Pancreas (tissue), 10 donors: ENCODE measurements at regions not wholly inside any gene's neighbourhood (a gene's known extent, or its start where the extent isn't known, plus 50 kb on each side); places are given as distances from the start of the nearest gene placed in this dataset.

Source experiments
- ATAC-seq, 4 donors: fragments of 200-7000 bp; cut with Tn5 transposase; one replicate each; pipeline versions ENCODE4 v1.8.0 to v1.9.1; 2020; ENCODE audit warnings: mild to moderate bottlenecking in 4 of 4, moderate library complexity in 4 of 4
- DNase-seq, 6 donors: peaks; one replicate each; pipeline ENCODE4 v3.0.0-alpha.2; 2020
- FAIRE-seq: peaks from 2 replicates; lab custom pipeline; 2012; peaks lifted over from hg19 to GRCh38; lab: Jason Lieb, UNC
- H3K27ac ChIP-seq, 4 donors: fragments of 200-600 bp; sonication (generic); 1 replicate in 3 of 4; 2 replicates in 1 of 4; pipeline versions ENCODE4 v1.5.0 to v1.8.0; 2020
- H3K27me3 ChIP-seq, 4 donors: fragments of 200-600 bp; one replicate each; pipeline ENCODE4 v1.8.0; 2021
- H3K36me3 ChIP-seq, 3 donors: fragments of 200-600 bp; sonication (generic) in 1 of 3; one replicate each; pipeline versions ENCODE4 v1.5.0 to v1.8.0; 2020 to 2021
- H3K4me1 ChIP-seq, 3 donors: fragments of 200-600 bp; one replicate each; pipeline ENCODE4 v1.8.0; 2021
- H3K4me3 ChIP-seq, 4 donors: fragments of 200-600 bp; sonication (generic) in 2 of 4; one replicate each; pipeline versions ENCODE4 v1.5.0 to v1.8.0; 2020 to 2021
- H3K9me3 ChIP-seq, 4 donors: fragments of 200-600 bp; one replicate each; pipeline ENCODE4 v1.8.0; 2021
- CTCF ChIP-seq, 4 donors: fragments of 200-600 bp; sonication (generic) in 3 of 4; IDR thresholded peaks; one replicate each; pipeline versions ENCODE4 v1.5.0 to v1.8.0; 2021; ENCODE audit warnings: antibody characterized with exemption in 4 of 4
- WGBS, 2 donors: extraction: QIAGEN DNeasy Blood & Tissue Kit; methylation state at CpG; one replicate each; pipeline ENCODE4 v1.1.7; 2013; 5-methylcytosine and 5-hydroxymethylcytosine counted together
- intact Hi-C, 3 donors: fragments of 100-400 bp; cut with DNase I; formaldehyde crosslinking; loops; one replicate each; pipeline versions ENCODE4 v1.11.1 to v1.14.2; 2022
- donor health status: healthy with polysubstance abuse.
- donor health status: DM: no; HTN: no; CAD: no; lungs with moderate emphysema.
- donor health status: DM: no; HTN: no; CAD: no.
- donor health status: control.
- donor health status: control.
- donor health status: Bipolar disorder and iron deficiency.
- donor health status: DM: yes; HTN: yes; CAD: no.
- donor health status: DM: no; HTN: no; CAD: no.
- donor health status: DM: no; HTN: no; CAD: no.
- donor health status: DM: yes; HTN: yes; CAD: no.

- 27 to 31% methylated on average over 7 of the region's 7 CpGs for WGBS, 2 donors
- Histone ChIP-seq H3K4me3 (no peak overlapping the region), H3K27me3 (peaks cover 0 to 4% (median 0%) of the 10 kb centered on the region in 4 donors), H3K9me3 (no peaks in the 10 kb centered on the region), H3K36me3 (no peaks in the 10 kb centered on the region), H3K4me1 (no peaks in the 10 kb centered on the region), H3K27ac (no peak overlapping the region)
- TF ChIP-seq CTCF (IDR thresholded peaks at IDR 0.05), result no peak
- peak in 1 of 4 donors; percentile 51 for ATAC-seq
- FAIRE-seq, result no peak
- DNase-seq, result peak in 1 of 6 donors; percentile 12
- intact Hi-C loops, result no loop called here
These were observed 52.2 kb upstream of the MKI67 start for GRCh38 chr10:128178302-128178958.

- Histone ChIP-seq H3K36me3 (no peaks in the 10 kb centered on the region), H3K4me3 (no peak overlapping the region), H3K27me3 (peaks cover 0 to 4% (median 0%) of the 10 kb centered on the region in 4 donors), H3K27ac (no peak overlapping the region), H3K4me1 (no peaks in the 10 kb centered on the region), H3K9me3 (no peaks in the 10 kb centered on the region)
- intact Hi-C loops, result no loop called here
- DNase-seq (no peak), FAIRE-seq (no peak), ATAC-seq (no peak)
- WGBS, 2 donors, result 53 to 55% methylated on average over 8 of the region's 8 CpGs
- no peak for TF ChIP-seq CTCF (IDR thresholded peaks at IDR 0.05)
These were observed 54.6 kb upstream of the MKI67 start for GRCh38 chr10:128180843-128181242.

GRCh38 chr10:128185627-128186026, 59.4 kb upstream of the MKI67 start:
- WGBS, 2 donors, result 32 to 40% methylated on average over 1 of the region's 1 CpG
- DNase-seq (no peak), FAIRE-seq (no peak), ATAC-seq (no peak)
- Histone ChIP-seq H3K27me3 (peaks cover 0 to 4% (median 0%) of the 10 kb centered on the region in 4 donors), H3K9me3 (no peaks in the 10 kb centered on the region), H3K27ac (no peak overlapping the region), H3K4me3 (no peak overlapping the region), H3K36me3 (no peaks in the 10 kb centered on the region), H3K4me1 (no peaks in the 10 kb centered on the region)
- no peak for TF ChIP-seq CTCF (IDR thresholded peaks at IDR 0.05)
- intact Hi-C loops, result no loop called here

GRCh38 chr10:128186959-128187787, 61.0 kb upstream of the MKI67 start:
- H3K4me1 ChIP-seq, result no peaks in the 10 kb centered on the region
- no peak for FAIRE-seq
- no peak for TF ChIP-seq CTCF (IDR thresholded peaks at IDR 0.05)
- H3K9me3 ChIP-seq, result no peaks in the 10 kb centered on the region
- DNase-seq, result no peak
- H3K27ac ChIP-seq, result no peak overlapping the region
- H3K27me3 ChIP-seq, result no peaks in the 10 kb centered on the region
- H3K4me3 ChIP-seq, result no peak overlapping the region
- 43 to 51% methylated on average over 17 of the region's 17 CpGs for WGBS, 2 donors
- ATAC-seq, result no peak
- intact Hi-C loops, result no loop called here
- H3K36me3 ChIP-seq, result no peaks in the 10 kb centered on the region

GRCh38 chr10:128187788-128188185, 61.6 kb upstream of the MKI67 start:
- 33 to 40% methylated on average over 4 of the region's 4 CpGs for WGBS, 2 donors
- no peak for TF ChIP-seq CTCF (IDR thresholded peaks at IDR 0.05)

More at GRCh38 chr10:128187788-128188185, 61.6 kb upstream of the MKI67 start:
- H3K36me3 ChIP-seq, result no peaks in the 10 kb centered on the region
- H3K4me3 ChIP-seq, result no peak overlapping the region
- no peaks in the 10 kb centered on the region for H3K9me3 ChIP-seq
- FAIRE-seq, result no peak
- no peaks in the 10 kb centered on the region for H3K27me3 ChIP-seq
- no peaks in the 10 kb centered on the region for H3K4me1 ChIP-seq
- intact Hi-C loops, result no loop called here
- no peak for DNase-seq
- ATAC-seq, result no peak
- H3K27ac ChIP-seq, result no peak overlapping the region
